DND-41 (cell line): ENCODE measurements at regions not wholly inside any gene's neighbourhood (a gene's known extent, or its start where the extent isn't known, plus 50 kb on each side); places are given as distances from the start of the nearest gene placed in this dataset.

Source experiments
- ATAC-seq: fragments of 200-7000 bp; cut with Tn5 transposase; 3 replicates; pipeline ENCODE4 v1.9.1; 2021; ENCODE audit warnings: low read depth; ENCODE audit not compliant: insufficient read depth
- DNase-seq: peaks from one replicate; pipeline ENCODE4 v3.0.0-alpha.2; 2020
- H2AFZ ChIP-seq: 2 replicates; pipeline ENCODE4 v1.6.0; 2012; ENCODE audit warnings: low read depth, low read length
- H3K27ac ChIP-seq: 2 replicates; pipeline ENCODE4 v1.5.1; 2012; ENCODE audit warnings: low read length, inconsistent platforms
- H3K27me3 ChIP-seq: fragments of 200-600 bp; sonication (generic); 2 replicates; pipeline ENCODE4 v1.6.0; 2012; ENCODE audit warnings: low read length, mild to moderate bottlenecking, inconsistent platforms; ENCODE audit not compliant: insufficient read depth, poor library complexity
- H3K36me3 ChIP-seq: 2 replicates; pipeline ENCODE4 v1.5.1; 2012; ENCODE audit warnings: low read length, inconsistent platforms; ENCODE audit not compliant: insufficient read depth
- H3K4me1 ChIP-seq: 2 replicates; pipeline ENCODE4 v1.5.1; 2012; ENCODE audit warnings: mild to moderate bottlenecking, low read length; ENCODE audit not compliant: insufficient read depth
- H3K4me2 ChIP-seq: 2 replicates; pipeline ENCODE4 v1.6.0; 2012; ENCODE audit warnings: mild to moderate bottlenecking, moderate library complexity, low read length, inconsistent platforms; ENCODE audit not compliant: insufficient read depth
- H3K4me3 ChIP-seq, 2 experiments: fragments of 200-600 bp in 1 of 2; shearing (Covaris generic) in 1 of 2; 2 replicates each; pipeline ENCODE4 v1.5.1; 2012 to 2016; ENCODE audit warnings: inconsistent platforms in 2 of 2, low read length in 2 of 2, mild to moderate bottlenecking in 2 of 2, low read depth in 1 of 2, moderate library complexity in 1 of 2
- H3K79me2 ChIP-seq: 2 replicates; pipeline ENCODE4 v1.6.0; 2012; ENCODE audit warnings: low read length, inconsistent platforms; ENCODE audit not compliant: insufficient read depth
- H3K9ac ChIP-seq: 2 replicates; pipeline ENCODE4 v1.6.0; 2012; ENCODE audit warnings: low read depth, mild to moderate bottlenecking, inconsistent platforms, low read length, moderate library complexity
- H3K9me3 ChIP-seq: 2 replicates; pipeline ENCODE4 v1.5.1; 2012; ENCODE audit warnings: low read length, moderate library complexity, mild to moderate bottlenecking, inconsistent platforms; ENCODE audit not compliant: insufficient read depth, severe bottlenecking
- H4K20me1 ChIP-seq: 2 replicates; pipeline ENCODE4 v1.6.0; 2012; ENCODE audit warnings: low read length; ENCODE audit not compliant: insufficient read depth
- CTCF ChIP-seq: IDR thresholded peaks from 2 replicates; pipeline ENCODE4 v1.5.1; 2012; ENCODE audit warnings: borderline replicate concordance, low read length, moderate library complexity, mild to moderate bottlenecking; ENCODE audit not compliant: poor library complexity, severe bottlenecking; ENCODE audit errors: extremely low read depth
- EZH2 ChIP-seq: IDR thresholded peaks from 3 replicates; pipeline ENCODE4 v1.6.1; 2012; ENCODE audit warnings: borderline replicate concordance, low read depth, mild to moderate bottlenecking, moderate library complexity, low read length, inconsistent platforms; ENCODE audit not compliant: severe bottlenecking

- H3K27me3 ChIP-seq = no peaks in the 10 kb centered on the region
- H4K20me1 ChIP-seq = no peaks in the 10 kb centered on the region; the same call in 1 of the 2 replicates
- no peak overlapping the region for H3K4me2 ChIP-seq
- H3K9ac ChIP-seq = no peak overlapping the region
- no peak for DNase-seq
- no peaks in the 10 kb centered on the region for H3K4me1 ChIP-seq
- ATAC-seq = no peak
- H3K79me2 ChIP-seq = no peaks in the 10 kb centered on the region
- no peak overlapping the region for H3K4me3 ChIP-seq
- no peaks in the 10 kb centered on the region for H3K9me3 ChIP-seq
- H3K36me3 ChIP-seq = no peaks in the 10 kb centered on the region
- no peak for TF ChIP-seq CTCF
- no peak overlapping the region for H3K27ac ChIP-seq
- H2AFZ ChIP-seq = no peak overlapping the region
Measured at GRCh38 chr1:30185809-30186208, 537.6 kb downstream of the MATN1 start.

- ATAC-seq (no peak), DNase-seq (no peak)
- H3K9ac ChIP-seq = no peak overlapping the region
- H3K79me2 ChIP-seq = no peaks in the 10 kb centered on the region
- H3K9me3 ChIP-seq = no peaks in the 10 kb centered on the region
- no peak overlapping the region for H3K27ac ChIP-seq
- H4K20me1 ChIP-seq = no peaks in the 10 kb centered on the region; the same call in 1 of the 2 replicates
- H3K27me3 ChIP-seq = peaks cover under 1% of the 10 kb centered on the region
- H3K4me1 ChIP-seq = no peaks in the 10 kb centered on the region
- no peak for TF ChIP-seq EZH2
- TF ChIP-seq CTCF = no peak
- no peaks in the 10 kb centered on the region for H3K36me3 ChIP-seq
- no peak overlapping the region for H3K4me2 ChIP-seq
- no peak overlapping the region for H3K4me3 ChIP-seq
- H2AFZ ChIP-seq = no peak overlapping the region
Measured at GRCh38 chr1:30185313-30185712, 538.1 kb downstream of the MATN1 start.

GRCh38 chr1:30184393-30185141 lies 538.8 kb downstream of the MATN1 start:
- Histone ChIP-seq H3K9me3 (no peaks in the 10 kb centered on the region), H3K4me2 (no peak overlapping the region), H3K36me3 (no peaks in the 10 kb centered on the region), H3K4me3 (no peak overlapping the region), H4K20me1 (no peaks in the 10 kb centered on the region; the same call in 1 of the 2 replicates), H3K79me2 (no peaks in the 10 kb centered on the region), H3K27me3 (peaks cover 3% of the 10 kb centered on the region), H3K27ac (no peak overlapping the region), H3K4me1 (no peaks in the 10 kb centered on the region), H3K9ac (no peak overlapping the region), H2AFZ (no peak overlapping the region)
- DNase-seq (no peak), ATAC-seq (no peak)
- no peak for TF ChIP-seq CTCF
- TF ChIP-seq EZH2 = no peak
